HG03103 (cell line): ENCODE measurements at regions not wholly inside any gene's neighbourhood (a gene's known extent, or its start where the extent isn't known, plus 50 kb on each side); places are given as distances from the start of the nearest gene placed in this dataset.

Experiments
- ATAC-seq: cut with Tn5 transposase; IDR thresholded peaks from one replicate; pipeline ENCODE4 v1.9.1; 2021; ENCODE audit warnings: low read depth; ENCODE audit not compliant: unreplicated experiment

DNA sequence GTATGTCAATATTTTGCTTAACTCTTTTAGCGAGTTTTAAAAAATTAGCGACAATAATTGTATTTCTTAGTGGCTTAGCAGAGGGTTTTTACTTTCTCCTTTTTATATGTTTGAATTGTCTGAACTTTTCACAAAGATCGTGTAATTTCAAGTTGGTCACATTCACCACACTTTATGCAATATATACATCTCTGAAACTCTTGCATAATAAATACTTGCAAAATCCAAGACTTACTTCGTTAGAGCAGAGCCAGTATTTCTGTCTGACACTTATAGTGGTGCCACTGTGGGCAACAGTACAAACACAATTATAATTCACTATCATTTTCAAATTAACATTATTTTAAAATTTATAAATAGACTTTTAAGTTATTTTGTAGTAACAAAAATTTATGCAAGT lies 62.0 kb downstream of the SUCNR1 start:
- ATAC-seq: no peak

DNA sequence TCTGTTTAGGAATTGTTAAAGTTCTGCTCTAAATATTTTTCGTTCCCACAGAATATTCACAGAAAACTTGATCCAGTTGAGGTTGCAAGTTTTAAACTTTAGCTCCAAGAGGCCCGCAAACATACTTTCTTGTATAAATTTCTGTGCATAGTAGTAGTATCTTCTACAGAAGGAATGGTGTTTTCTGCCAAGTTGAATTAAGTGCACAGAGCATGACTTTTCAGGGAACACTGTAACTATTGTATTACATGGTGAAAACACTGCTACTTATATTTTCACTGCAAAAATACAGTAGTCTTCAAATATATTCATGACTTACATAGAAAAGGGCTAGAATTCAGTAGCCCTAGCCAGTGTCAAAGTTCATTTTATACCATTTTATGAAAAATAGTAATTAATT lies 67.0 kb downstream of the SUCNR1 start:
- no peak for ATAC-seq

DNA sequence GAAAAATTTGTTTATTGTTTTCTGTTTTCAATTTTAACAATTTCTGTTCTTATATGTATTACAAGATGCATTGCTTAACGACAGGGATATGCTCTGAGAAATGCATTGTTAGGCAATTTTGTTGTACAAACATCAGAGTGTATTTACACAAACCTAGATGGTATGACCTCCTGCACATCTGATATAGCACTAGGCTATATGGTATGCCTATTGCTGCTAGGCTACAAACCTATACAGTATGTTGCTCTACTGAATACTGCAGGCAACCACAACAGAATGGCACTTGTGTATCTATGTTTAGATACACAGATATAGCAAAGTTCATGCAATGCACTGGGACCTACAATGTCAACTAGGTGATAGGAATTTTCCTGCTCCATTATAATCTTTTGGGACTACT lies 70.1 kb downstream of the SUCNR1 start:
- ATAC-seq: no peak

DNA sequence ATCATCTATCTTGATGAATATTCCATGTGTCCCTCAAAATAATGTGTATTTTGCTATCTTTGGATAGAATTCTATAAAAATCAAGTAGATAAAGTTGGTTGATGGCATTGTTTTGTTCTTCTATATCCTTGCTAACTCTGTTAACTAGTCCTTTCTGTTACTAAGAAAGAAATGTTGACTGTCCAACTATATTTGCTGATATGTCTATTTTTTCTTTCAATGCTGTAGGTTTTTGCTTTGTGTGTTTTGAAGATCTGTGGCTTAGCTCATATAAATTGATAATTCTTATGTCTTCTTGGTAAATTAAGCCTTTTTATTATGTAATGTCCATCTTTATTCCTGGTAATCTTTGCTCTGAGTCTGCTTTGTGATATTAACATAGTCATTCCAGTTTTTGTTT lies 70.9 kb downstream of the SUCNR1 start:
- ATAC-seq: no peak

DNA sequence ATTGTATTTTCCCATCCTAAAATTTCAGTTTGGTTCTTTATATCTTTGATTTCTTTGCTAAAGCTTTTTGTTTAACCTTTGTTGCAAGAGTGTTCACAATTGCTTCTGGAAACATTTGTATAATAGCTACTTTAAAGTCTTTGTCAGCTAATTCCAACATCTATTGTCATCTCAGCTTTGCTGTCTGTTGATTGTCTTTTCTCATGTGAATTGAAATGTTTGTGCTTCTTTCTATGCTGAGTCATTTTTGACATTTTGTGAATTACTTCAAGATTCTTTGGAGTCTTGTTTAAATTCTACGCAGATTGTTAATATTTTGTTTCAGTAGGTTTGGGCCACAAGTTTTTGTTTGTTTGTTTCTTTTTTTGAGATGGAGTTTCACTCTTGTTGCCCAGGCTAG lies 73.2 kb downstream of the SUCNR1 start:
- no peak for ATAC-seq

DNA sequence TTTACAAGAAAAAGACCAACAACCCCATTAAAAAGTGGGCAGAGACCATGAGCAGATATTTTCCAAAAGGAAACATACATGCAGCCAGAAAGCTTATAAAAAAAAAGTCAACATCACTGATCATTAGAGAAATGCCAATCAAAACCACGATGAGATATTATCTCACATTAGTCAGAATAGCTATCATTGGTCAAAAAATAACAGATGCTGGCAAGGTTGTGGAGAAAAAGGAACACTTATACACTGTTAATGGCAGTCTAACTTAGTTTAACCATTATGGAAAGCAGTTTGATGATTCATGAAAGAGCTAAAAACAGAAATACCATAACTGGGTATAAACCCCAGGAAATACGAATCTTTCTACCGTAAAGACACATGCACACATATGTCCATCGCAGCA lies 76.3 kb downstream of the SUCNR1 start:
- ATAC-seq: no peak

DNA sequence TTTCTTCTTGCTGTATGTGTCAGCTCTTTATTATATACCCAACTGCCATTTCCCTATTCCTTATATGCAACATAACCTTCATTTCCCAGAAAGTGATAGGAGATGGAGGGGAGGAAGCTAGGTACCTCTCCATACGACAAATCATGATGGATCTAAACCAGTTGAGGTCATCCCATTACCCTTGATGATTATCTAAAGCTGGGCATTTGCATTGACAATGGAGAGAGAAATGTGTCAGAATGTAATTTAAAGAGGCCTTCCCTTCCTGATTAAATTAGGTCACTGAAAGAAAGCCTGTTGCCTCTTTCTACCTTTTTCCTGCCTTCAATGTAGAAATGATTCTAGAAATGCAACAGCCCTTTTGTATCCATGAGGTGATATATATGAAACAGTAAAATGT lies 81.9 kb downstream of the SUCNR1 start:
- ATAC-seq: no peak

DNA sequence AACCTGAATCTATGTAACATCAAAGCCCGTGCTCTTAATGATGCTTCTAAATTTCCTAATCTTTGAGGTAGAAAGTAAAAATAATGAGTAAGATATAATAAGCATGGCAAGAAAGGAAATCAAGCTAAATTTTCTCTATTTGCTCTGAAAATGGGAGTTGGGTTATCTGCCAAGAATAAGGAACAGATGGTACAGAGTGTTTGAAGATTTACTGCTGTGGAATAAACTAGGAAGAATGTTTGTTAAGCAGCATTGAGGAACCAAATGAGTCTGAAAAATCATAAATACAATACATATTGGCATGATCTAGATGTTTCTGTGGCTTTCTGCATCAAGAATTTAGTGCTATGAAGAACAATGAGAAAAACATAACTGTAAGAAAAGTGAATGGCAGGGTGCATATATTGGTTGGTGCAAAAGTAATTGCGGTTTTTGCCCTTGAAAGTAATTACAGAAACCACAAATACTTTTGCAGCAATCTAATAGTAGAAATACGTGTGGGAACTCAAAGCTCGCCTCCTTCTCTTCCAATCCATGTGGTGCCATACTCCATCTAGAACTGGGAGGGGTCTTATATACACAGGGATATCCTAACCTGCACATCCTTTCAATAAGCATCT lies 87.6 kb downstream of the SUCNR1 start:
- no peak for ATAC-seq

DNA sequence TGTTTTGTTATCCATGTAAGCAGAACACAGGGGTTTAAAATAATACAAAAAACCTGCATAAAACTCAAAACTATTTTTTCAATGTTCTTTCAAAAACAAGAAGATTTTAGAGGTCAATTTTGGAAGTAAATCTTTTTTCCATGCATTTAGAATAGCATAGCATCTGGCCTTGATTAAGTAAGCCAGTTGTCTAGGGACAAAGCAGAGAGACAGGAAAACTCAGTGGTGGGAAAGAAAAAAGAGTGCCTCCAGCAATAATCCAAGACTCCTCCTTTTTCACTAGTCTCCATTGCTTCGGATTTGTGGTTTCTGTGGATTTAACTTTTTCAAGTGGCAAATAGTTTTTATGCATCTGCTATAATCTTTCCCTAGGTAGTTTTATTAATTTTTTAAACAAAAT lies 88.9 kb downstream of the SUCNR1 start:
- ATAC-seq: no peak

DNA sequence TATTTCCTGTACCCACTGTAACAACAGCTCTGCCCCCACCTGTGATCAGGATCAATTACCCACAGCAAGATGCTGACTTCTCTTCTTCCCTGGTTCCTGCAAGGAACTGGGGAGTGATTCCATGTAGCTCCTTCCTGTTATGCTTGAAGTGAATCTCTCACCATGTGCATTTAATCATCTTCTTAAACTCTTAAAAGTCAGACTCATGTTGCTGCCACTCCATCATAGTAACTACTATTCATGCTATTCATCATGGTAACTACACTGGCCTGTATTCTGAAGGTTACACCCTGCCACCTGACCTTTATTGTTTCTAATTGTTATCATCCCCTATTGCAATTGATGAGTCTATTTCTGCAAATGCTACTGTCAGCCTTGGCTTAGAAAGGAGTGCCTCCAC lies 89.5 kb downstream of the SUCNR1 start:
- no peak for ATAC-seq

DNA sequence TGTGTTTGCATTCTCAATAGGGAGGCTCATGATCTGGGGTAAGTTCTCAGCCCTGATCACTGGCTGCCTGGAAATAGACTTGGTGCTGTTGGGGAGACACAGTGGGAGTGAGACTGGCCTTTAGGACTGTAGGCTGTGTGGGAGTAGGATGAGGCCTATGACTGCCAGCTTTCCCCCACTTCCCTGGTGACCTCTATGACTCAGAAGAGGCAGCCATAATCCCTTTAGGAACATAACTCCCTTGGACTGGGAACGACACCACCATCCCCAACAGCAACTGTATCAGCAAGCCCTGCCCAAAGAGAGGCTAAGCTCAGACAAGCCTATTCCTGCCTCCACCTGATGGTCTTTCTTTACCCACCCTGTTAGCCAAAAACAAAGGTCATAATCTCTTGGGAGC lies 91.3 kb downstream of the SUCNR1 start:
- no peak for ATAC-seq

DNA sequence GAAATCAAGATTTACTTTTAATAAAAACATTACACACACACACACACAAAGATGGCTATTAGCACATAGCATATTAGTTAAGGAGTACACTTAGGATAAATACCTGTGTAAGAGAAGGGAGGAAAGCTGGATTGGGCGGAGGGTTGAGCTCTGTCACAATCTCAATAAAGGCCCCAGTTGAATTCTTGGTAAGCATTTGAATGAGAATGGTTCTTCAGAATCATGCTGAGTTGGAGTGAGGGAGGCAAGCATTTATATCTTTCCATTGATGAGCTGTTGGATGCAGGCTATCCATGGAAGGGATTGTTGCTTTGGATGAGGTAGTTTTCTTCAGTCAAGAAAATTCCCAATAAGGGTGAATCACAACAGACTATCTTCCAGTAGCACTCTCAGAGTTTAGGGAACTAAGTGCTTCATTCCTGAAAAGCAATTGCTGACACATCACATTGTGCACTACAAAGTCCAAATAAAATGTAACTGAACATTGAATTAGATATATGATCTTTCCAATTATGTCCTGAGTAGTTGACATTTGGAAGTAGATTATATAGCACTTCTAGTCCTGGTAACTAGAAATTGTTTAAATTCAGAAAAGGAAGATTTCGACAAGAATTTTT lies 95.7 kb downstream of the SUCNR1 start:
- ATAC-seq: no peak

DNA sequence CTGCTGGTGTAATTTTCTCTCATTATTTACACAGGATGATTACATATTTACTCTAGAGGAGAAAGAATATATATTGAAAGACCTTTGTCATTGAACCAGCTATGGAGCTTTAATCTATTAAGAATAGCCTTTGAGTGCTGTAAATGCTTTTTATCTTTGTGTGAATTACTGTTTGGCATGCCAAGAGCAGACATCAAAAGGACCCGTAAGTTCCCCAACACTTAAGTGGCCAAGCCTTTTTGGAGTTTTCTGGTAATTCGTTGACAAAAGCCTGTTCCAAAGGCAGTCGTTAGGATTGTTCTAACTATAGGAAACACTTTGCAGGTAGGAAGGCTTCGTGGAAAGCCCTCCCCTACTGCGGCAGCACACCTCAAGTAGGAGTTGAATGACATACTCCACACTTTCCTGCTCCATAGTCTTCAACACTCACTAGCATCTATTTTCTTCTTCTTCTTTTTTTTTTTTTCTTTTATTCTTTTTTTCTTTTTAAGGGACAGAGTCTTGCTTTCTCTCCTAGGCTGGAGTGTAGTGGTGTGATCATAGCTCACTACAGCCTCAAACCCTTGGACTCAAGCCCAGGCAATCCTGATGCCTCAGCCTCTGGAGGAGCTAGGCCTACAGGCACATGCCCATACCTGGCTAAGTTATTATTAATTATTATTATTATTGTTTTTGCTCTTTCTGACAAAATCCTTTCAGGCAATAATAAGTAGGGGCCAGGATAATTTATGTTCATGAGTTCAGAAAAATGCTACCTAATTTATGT lies 98.6 kb downstream of the SUCNR1 start:
- ATAC-seq: no peak

DNA sequence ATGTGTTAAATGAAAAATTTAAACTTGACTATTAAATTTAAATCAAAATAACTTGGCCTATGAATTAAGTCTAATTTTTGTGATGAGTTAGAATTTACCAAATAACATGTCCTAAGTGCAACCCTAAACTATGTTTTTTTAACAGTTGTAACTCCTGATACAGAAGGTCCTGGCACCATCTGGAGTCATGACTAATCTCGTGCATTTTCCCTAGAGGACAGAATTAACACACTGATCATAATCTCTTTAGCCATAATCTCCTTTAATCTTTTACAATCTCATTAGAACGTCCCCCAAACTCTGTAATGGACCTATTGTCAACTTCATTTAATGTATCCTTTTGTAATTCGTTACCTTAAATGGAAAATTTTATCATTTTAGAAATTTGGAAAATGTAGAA lies 100.6 kb downstream of the SUCNR1 start:
- ATAC-seq: no peak

DNA sequence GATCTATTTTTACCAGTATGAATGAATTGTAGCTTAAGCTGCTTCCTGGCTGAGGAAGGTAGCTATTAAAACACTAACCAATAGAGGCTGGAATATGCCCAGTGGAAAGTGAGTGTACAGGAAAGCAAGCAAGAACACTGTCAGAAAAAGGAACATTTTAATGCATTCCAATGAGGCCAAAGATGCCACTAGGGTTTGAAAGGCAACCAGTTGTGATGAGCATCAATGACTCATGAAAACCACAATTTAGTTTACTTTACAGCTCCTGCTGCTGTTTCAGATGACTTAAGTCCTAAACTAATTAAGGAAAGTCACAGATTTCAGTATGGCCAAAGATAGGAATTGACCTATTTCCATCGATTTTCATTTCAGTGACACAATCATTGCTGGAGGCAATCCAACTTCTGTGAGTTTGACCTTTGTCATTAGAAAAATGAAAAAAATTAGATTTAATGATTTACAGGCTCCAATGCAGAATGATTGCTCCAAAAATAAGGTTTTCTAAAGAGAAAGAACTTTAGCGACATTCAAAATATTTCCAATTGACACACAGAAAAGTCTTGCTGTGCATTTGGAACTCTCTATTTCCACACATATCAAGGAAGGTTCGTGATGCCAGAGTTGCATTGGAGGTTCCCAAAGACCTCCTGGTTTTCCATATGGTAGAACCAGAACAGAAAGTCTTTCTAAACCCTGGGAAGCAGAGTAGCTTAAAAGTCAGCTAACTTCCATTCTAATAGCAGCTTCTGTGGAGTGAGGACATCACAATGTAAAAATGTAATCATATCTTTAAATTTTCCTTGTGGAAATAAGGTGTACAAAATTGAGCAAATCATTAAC lies 103.0 kb downstream of the SUCNR1 start:
- no peak for ATAC-seq

DNA sequence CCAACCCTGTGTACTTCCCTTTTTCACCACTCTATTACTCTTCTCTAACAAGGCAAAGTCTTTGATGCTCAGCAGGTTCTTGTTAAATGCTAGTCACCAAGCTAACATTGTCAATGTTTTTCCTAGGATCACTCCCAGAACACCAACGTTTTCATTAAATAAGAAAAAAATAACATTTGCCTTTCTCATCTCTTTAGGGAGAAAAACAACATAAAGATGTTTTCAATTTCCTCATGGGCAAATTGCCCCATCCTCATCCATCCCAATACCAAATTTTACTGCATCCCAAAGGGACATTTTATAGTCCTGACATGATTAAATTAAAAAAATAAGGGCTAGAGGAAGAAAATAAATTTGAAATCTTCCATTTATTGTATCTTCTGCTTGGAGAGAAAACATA lies 106.5 kb downstream of the SUCNR1 start:
- ATAC-seq: no peak

DNA sequence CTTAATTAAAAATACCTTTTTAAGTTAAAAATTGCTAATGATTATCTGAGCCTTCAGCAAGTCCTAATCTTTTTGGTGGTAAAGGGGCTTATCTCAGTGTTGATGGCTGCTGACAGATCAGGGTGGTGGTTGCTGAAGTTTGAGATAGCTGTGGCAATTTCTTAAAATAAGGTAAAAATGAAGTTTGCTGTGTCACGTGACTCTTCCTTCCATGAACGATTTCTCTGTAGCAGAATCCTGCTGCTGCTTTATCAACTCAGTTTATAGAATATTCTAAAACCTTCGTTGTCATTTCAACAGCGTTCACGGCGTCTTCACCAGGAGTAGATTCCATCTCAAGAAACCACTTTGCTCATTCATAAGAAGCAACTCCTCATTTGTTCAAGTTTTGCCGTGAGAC lies 110.1 kb downstream of the SUCNR1 start:
- ATAC-seq: no peak

DNA sequence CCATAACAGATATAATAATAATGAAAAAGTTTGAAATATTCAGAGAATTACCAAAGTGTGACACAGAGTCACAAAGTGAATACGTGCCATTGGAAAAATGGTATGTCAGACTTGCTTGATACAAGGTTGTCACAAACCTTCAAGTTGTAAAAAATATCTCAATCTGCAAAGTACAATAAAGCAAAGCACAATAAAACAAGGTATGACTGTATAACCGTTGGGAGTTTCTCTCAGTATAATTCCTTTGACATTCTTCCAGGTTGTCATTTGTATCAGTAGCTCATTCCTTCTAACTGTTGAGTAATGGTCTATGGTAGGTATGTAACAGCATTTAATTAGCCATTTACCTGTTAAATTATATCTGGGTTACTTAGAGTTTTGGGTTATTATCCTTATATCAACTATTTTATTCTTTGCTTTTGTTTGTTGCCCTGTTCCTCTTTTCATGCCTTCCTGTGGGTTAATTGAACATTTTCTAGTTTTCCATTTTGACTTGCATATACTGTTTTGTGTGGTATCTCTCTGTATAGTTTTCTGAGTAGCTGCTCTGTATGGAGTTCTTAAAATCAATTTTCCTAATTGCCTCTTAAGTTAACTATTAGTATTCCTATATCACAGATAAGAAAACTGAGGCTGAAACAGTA lies 112.5 kb downstream of the SUCNR1 start:
- no peak for ATAC-seq

DNA sequence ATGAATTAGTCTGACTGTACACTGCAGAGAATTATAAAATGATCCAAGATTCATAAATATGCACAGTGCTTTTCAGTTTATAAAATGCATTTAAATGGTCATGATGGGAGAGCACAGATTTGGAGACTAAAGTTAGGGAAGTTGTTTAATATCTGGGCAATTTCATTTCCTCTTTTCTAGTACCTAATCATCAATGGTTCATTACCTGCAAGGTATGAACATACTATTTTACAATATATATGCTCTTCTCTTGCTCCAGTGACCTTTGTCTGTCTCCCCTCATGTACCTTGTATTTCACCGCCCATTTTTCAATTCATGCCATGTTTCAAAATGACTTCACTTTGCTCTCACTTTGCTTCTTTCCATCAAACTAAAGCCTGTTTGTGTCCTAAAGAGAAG lies 114.5 kb downstream of the SUCNR1 start:
- peak; percentile 64 for ATAC-seq

DNA sequence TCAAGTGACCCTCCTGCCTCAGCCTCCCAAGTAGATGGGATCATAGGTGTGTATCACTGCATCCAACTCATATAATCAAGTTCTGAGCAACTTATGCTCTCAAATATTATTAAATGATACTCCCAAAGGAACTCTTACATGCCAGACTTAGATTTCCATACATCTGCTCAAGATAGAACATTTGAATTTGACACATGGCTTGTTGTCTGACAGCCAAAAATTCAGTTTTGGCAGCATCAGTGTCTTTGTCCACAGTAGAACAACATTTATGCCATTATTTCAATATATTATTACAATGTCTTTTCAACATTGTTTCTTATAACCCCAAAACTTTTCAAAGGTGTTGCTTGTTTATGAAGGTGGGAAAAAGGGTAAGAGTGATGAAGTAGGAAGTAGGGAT lies 116.2 kb downstream of the SUCNR1 start:
- no peak for ATAC-seq
